GM13977 (cell line): ENCODE measurements at regions not wholly inside any gene's neighbourhood (a gene's known extent, or its start where the extent isn't known, plus 50 kb on each side); places are given as distances from the start of the nearest gene placed in this dataset.

ENCODE experiments used
- DNase-seq: peaks from one replicate; pipeline ENCODE4 v3.0.0; 2012; ENCODE audit warnings: low spot score
- CTCF ChIP-seq: IDR thresholded peaks from 2 replicates; pipeline ENCODE4 v1.5.1; 2012; ENCODE audit warnings: mild to moderate bottlenecking, control low read depth; ENCODE audit not compliant: insufficient read depth; ENCODE audit errors: extremely low read depth, missing control alignments
- in situ Hi-C: fragments of 300-500 bp; cut with MboI; formaldehyde crosslinking; loops from one replicate; pipeline ENCODE4 v1.12.0; 2022; ENCODE audit warnings: low sequenced_read_pairs, low pct_unique_long_range_greater_than_20kb, mixed read lengths, inconsistent platforms; ENCODE audit not compliant: unreplicated experiment

GRCh38 chr13:47788844-47789243, 212.2 kb downstream of the SUCLA2 start:
- in situ Hi-C loops = no loop called here
- no peak for DNase-seq
- no peak for TF ChIP-seq CTCF

GRCh38 chr13:47774671-47774994, 226.4 kb downstream of the SUCLA2 start:
- in situ Hi-C loops = no loop called here
- DNase-seq = no peak
- no peak for TF ChIP-seq CTCF

GRCh38 chr13:47764817-47765216, 236.3 kb downstream of the SUCLA2 start:
- TF ChIP-seq CTCF = no peak
- DNase-seq = no peak
- in situ Hi-C loops = loop anchor here (10.0 kb wide), 1 partner anchor 930 kb away; no protein-coding TSS in a partner anchor

- no peak for DNase-seq
- in situ Hi-C loops = no loop called here
- TF ChIP-seq CTCF = no peak
These were observed 243.5 kb downstream of the SUCLA2 start for GRCh38 chr13:47757466-47758080.

GRCh38 chr13:47747901-47748300, 253.2 kb downstream of the SUCLA2 start:
- no peak for TF ChIP-seq CTCF
- no peak for DNase-seq
- in situ Hi-C loops = no loop called here

GRCh38 chr13:47726394-47726793, 274.7 kb downstream of the SUCLA2 start:
- DNase-seq = no peak
- in situ Hi-C loops = no loop called here
- TF ChIP-seq CTCF = no peak

- in situ Hi-C loops = no loop called here
These were observed 277.2 kb downstream of the SUCLA2 start for GRCh38 chr13:47723898-47724297.

More at GRCh38 chr13:47723898-47724297, 277.2 kb downstream of the SUCLA2 start:
- no peak for TF ChIP-seq CTCF
- DNase-seq = no peak
